GM23338 (cell line): ENCODE measurements at regions not wholly inside any gene's neighbourhood (a gene's known extent, or its start where the extent isn't known, plus 50 kb on each side); places are given as distances from the start of the nearest gene placed in this dataset.

Source experiments
- ATAC-seq: fragments of 200-7000 bp; cut with Tn5 transposase; 3 replicates; pipeline ENCODE4 v1.9.1; 2020
- DNase-seq: peaks from one replicate; pipeline ENCODE4 v3.0.0-alpha.2; 2015; ENCODE audit warnings: low spot score
- H2AFZ ChIP-seq: fragments of 200-600 bp; sonication (generic); 2 replicates; pipeline ENCODE4 v1.8.0; 2016; ENCODE audit warnings: antibody characterized with exemption, mild to moderate bottlenecking, moderate library complexity
- H3F3A ChIP-seq: fragments of 200-600 bp; sonication (generic); replicated peaks from 2 replicates; pipeline ENCODE4 v1.8.0; 2017; ENCODE audit warnings: antibody characterized with exemption, mixed run types, low read depth
- H3K27ac ChIP-seq: fragments of 200-600 bp; sonication (generic); 2 replicates; pipeline ENCODE4 v1.6.1; 2016; ENCODE audit warnings: low read depth
- H3K27me3 ChIP-seq: fragments of 200-600 bp; sonication (generic); 2 replicates; pipeline ENCODE4 v1.8.0; 2016; ENCODE audit warnings: mild to moderate bottlenecking, mixed run types, moderate library complexity; ENCODE audit not compliant: insufficient read depth
- H3K36me3 ChIP-seq: fragments of 200-600 bp; sonication (generic); 2 replicates; pipeline ENCODE4 v1.8.0; 2016; ENCODE audit warnings: mild to moderate bottlenecking; ENCODE audit not compliant: insufficient read depth
- H3K4me1 ChIP-seq: fragments of 200-600 bp; sonication (generic); 2 replicates; pipeline ENCODE4 v1.8.0; 2016; ENCODE audit warnings: mild to moderate bottlenecking, moderate library complexity; ENCODE audit not compliant: insufficient read depth
- H3K4me2 ChIP-seq: fragments of 200-600 bp; sonication (generic); 2 replicates; pipeline ENCODE4 v1.7.1; 2017; ENCODE audit warnings: mixed run types
- H3K4me3 ChIP-seq: fragments of 200-600 bp; sonication (generic); 2 replicates; pipeline ENCODE4 v1.6.1; 2016; ENCODE audit warnings: mixed run types
- H3K79me2 ChIP-seq: fragments of 200-600 bp; sonication (generic); replicated peaks from 2 replicates; pipeline ENCODE4 v1.8.0; 2017; ENCODE audit warnings: mild to moderate bottlenecking; ENCODE audit not compliant: insufficient read depth
- H3K9me2 ChIP-seq: fragments of 200-600 bp; sonication (generic); 2 replicates; pipeline ENCODE4 v1.8.0; 2017; ENCODE audit not compliant: insufficient read depth
- H4K20me1 ChIP-seq: fragments of 200-600 bp; sonication (generic); replicated peaks from 2 replicates; pipeline ENCODE4 v1.8.0; 2017; ENCODE audit warnings: mild to moderate bottlenecking; ENCODE audit not compliant: insufficient read depth
- H3K27ac Mint-ChIP-seq: 2 replicates; pipeline ENCODE4 v1.8.0; 2020; ENCODE audit warnings: inconsistent platforms, mild to moderate bottlenecking, moderate library complexity, mixed read lengths
- H3K27me3 Mint-ChIP-seq: 3 replicates; pipeline ENCODE4 v1.8.0; 2022; ENCODE audit warnings: low read depth, mild to moderate bottlenecking, moderate library complexity, mixed read lengths, inconsistent platforms; ENCODE audit not compliant: insufficient read depth, poor library complexity
- H3K36me3 Mint-ChIP-seq: 3 replicates; pipeline ENCODE4 v1.8.0; 2021; ENCODE audit warnings: low read depth, mild to moderate bottlenecking, inconsistent platforms, moderate library complexity, mixed read lengths
- H3K4me1 Mint-ChIP-seq: 3 replicates; pipeline ENCODE4 v1.8.0; 2020; ENCODE audit warnings: mild to moderate bottlenecking, inconsistent platforms, mixed read lengths
- H3K4me3 Mint-ChIP-seq: 3 replicates; pipeline ENCODE4 v1.8.0; 2021; ENCODE audit warnings: moderate library complexity, mild to moderate bottlenecking, inconsistent platforms, mixed read lengths
- H3K9me3 Mint-ChIP-seq: 3 replicates; pipeline ENCODE4 v1.8.0; 2020; ENCODE audit warnings: moderate library complexity, mild to moderate bottlenecking, inconsistent platforms, mixed read lengths
- CREB1 ChIP-seq: fragments of 250-450 bp; sonication (Bioruptor Pico); IDR thresholded peaks from 2 replicates; pipeline ENCODE4 v1.5.0; 2020; ENCODE audit warnings: low read depth, mild to moderate bottlenecking, moderate library complexity
- EZH2 ChIP-seq: fragments of 200-600 bp; sonication (generic); IDR thresholded peaks from one replicate; pipeline ENCODE4 v1.8.0; 2017; ENCODE audit warnings: antibody characterized with exemption, mild to moderate bottlenecking, low read depth; ENCODE audit not compliant: unreplicated experiment
- JUNB ChIP-seq: IDR thresholded peaks from one replicate; pipeline ENCODE4 v1.6.1; 2016; ENCODE audit warnings: antibody characterized with exemption; ENCODE audit not compliant: unreplicated experiment
- NANOG ChIP-seq: IDR thresholded peaks from 2 replicates; pipeline ENCODE4 v1.6.1; 2016; ENCODE audit warnings: antibody characterized with exemption, borderline replicate concordance
- STAT1 ChIP-seq: IDR thresholded peaks from one replicate; pipeline ENCODE4 v1.6.1; 2016; ENCODE audit warnings: antibody characterized with exemption; ENCODE audit not compliant: unreplicated experiment
- ZNF331 ChIP-seq: fragments of 250-450 bp; sonication (Bioruptor Pico); IDR thresholded peaks from 2 replicates; pipeline ENCODE4 v1.5.0; 2020; ENCODE audit warnings: low read depth, mild to moderate bottlenecking, moderate library complexity
- TF ChIP-seq, protein P1 (sequence below): IDR thresholded peaks from one replicate; pipeline ENCODE4 v1.6.1; 2018; ENCODE audit warnings: antibody characterized with exemption; ENCODE audit not compliant: unreplicated experiment
- TF ChIP-seq, protein P2 (sequence below), 2 experiments: fragments of 200-600 bp in 1 of 2; sonication (generic) in 1 of 2; conservative IDR thresholded peaks; 2 replicates each; pipeline versions ENCODE4 v1.5.1 to v1.6.1; 2016 to 2017; ENCODE audit warnings: antibody characterized with exemption in 2 of 2, low read depth in 2 of 2, mild to moderate bottlenecking in 2 of 2, moderate library complexity in 1 of 2
- TF ChIP-seq, protein P3 (sequence below): IDR thresholded peaks from 2 replicates; pipeline ENCODE4 v1.6.1; 2016; ENCODE audit warnings: antibody characterized with exemption

DNA sequence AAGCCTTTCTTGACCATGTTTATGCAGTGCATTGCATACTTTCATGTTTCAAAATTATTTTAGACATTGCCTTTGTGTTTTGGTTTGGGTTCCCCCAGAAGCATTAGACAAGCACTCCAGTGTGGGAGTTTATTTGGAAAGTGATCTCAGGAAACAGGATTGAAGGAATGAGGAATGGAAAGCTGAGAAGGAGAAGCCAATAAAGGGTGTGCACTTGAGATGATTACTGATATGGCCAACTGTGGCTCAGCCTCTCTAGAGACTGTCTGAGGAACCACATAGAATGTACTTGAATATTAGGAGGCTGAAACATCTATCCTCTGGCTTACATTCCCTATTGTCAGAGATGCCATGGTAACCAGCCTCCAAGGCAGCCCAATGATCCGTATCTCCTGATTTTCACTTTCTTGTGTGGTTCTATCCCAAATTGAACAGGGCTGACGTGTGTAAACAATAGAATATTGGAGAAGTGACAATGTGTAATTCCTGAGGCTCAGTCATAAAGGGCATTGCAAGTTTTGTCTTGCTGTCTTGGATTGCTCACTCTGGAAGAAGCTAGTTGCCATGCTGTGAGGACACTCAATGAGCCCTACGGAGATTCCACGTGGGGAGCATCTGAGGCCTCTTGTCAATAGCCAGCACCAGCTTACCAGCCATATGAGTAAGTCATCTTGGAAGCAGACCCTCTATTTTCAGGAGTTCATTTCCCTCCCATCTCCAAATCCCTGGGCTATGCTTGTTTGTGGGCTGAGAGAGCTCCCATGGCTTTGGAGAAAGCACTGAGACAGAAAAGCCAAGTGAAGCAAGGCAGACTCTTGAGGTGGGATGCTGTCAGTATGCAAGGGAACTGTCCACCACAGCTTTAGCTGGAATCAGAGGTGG, 84.7 kb downstream of the SCN11A start (continued):
- TF ChIP-seq, protein P1, sequence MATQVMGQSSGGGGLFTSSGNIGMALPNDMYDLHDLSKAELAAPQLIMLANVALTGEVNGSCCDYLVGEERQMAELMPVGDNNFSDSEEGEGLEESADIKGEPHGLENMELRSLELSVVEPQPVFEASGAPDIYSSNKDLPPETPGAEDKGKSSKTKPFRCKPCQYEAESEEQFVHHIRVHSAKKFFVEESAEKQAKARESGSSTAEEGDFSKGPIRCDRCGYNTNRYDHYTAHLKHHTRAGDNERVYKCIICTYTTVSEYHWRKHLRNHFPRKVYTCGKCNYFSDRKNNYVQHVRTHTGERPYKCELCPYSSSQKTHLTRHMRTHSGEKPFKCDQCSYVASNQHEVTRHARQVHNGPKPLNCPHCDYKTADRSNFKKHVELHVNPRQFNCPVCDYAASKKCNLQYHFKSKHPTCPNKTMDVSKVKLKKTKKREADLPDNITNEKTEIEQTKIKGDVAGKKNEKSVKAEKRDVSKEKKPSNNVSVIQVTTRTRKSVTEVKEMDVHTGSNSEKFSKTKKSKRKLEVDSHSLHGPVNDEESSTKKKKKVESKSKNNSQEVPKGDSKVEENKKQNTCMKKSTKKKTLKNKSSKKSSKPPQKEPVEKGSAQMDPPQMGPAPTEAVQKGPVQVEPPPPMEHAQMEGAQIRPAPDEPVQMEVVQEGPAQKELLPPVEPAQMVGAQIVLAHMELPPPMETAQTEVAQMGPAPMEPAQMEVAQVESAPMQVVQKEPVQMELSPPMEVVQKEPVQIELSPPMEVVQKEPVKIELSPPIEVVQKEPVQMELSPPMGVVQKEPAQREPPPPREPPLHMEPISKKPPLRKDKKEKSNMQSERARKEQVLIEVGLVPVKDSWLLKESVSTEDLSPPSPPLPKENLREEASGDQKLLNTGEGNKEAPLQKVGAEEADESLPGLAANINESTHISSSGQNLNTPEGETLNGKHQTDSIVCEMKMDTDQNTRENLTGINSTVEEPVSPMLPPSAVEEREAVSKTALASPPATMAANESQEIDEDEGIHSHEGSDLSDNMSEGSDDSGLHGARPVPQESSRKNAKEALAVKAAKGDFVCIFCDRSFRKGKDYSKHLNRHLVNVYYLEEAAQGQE, result no peak
- TF ChIP-seq, protein P2, sequence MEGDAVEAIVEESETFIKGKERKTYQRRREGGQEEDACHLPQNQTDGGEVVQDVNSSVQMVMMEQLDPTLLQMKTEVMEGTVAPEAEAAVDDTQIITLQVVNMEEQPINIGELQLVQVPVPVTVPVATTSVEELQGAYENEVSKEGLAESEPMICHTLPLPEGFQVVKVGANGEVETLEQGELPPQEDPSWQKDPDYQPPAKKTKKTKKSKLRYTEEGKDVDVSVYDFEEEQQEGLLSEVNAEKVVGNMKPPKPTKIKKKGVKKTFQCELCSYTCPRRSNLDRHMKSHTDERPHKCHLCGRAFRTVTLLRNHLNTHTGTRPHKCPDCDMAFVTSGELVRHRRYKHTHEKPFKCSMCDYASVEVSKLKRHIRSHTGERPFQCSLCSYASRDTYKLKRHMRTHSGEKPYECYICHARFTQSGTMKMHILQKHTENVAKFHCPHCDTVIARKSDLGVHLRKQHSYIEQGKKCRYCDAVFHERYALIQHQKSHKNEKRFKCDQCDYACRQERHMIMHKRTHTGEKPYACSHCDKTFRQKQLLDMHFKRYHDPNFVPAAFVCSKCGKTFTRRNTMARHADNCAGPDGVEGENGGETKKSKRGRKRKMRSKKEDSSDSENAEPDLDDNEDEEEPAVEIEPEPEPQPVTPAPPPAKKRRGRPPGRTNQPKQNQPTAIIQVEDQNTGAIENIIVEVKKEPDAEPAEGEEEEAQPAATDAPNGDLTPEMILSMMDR (conservative IDR thresholded peaks at IDR 0.05; ENCODE audit: low read depth in 2 of 2), result no peak
- TF ChIP-seq CREB1 (CRISPR knock-in tag) (no peak), EZH2 (no peak), NANOG (no peak), JUNB (no peak), ZNF331 (CRISPR knock-in tag) (no peak), STAT1 (no peak)
- TF ChIP-seq, protein P3, sequence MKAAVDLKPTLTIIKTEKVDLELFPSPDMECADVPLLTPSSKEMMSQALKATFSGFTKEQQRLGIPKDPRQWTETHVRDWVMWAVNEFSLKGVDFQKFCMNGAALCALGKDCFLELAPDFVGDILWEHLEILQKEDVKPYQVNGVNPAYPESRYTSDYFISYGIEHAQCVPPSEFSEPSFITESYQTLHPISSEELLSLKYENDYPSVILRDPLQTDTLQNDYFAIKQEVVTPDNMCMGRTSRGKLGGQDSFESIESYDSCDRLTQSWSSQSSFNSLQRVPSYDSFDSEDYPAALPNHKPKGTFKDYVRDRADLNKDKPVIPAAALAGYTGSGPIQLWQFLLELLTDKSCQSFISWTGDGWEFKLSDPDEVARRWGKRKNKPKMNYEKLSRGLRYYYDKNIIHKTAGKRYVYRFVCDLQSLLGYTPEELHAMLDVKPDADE, result no peak

DNA sequence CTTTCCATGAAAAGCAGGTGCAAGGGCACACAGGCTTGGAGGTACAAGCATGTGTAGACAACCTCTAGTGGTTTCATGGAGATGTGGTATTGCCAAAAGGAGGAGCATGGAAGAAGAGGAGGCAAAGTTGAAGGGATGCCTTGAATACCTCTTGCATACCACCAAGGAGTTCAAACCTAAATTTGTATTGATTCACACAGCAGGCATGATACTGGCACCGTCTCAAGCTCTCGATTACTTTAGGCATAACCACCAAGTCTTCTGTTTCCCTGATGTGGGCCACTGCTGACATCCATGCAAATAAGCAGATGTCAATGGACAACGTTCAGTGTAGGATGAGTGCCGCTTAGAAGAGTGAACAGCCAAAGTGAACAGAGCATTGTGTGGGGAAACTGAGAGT, 87.1 kb downstream of the SCN11A start:
- Histone ChIP-seq H4K20me1 (no peaks in the 10 kb centered on the region), H3K79me2 (no peaks in the 10 kb centered on the region), H3K36me3 (no peaks in the 10 kb centered on the region), H3F3A (no peaks in the 10 kb centered on the region), H3K4me1 (peaks cover 6% of the 10 kb centered on the region), H3K4me2 (no peak overlapping the region), H3K4me3 (no peak overlapping the region), H3K27ac (no peak overlapping the region), H3K27me3 (no peaks in the 10 kb centered on the region), H3K9me2 (no peaks in the 10 kb centered on the region), H2AFZ (no peak overlapping the region)
- ATAC-seq (no peak), DNase-seq (no peak)
- Mint-ChIP-seq H3K27me3 (no peaks in the 10 kb centered on the region), H3K4me1 (peaks cover 20% of the 10 kb centered on the region; the same call in 2 of the 3 replicates), H3K9me3 (no peaks in the 10 kb centered on the region), H3K4me3 (no peak overlapping the region), H3K36me3 (no peaks in the 10 kb centered on the region), H3K27ac (no peak overlapping the region)
- TF ChIP-seq, protein P3, result no peak
- TF ChIP-seq, protein P2 (conservative IDR thresholded peaks at IDR 0.05; ENCODE audit: low read depth in 2 of 2), result no peak
